NCI-H146 treated with DMSO at 0.1 percent for 48 hours (cell line): ENCODE measurements at regions not wholly inside any gene's neighbourhood (a gene's known extent, or its start where the extent isn't known, plus 50 kb on each side); places are given as distances from the start of the nearest gene placed in this dataset.
"Not testable (repeated sequence)": the region's sequence is repeated elsewhere in the genome, so short reads cannot be mapped to it uniquely, and the experiment has no call there.

Experiments used
- DNase-seq: peaks from one replicate; lab custom pipeline; 2025; ENCODE audit not compliant: unreplicated experiment; lab: John Stamatoyannopoulos, UW

- no peak for DNase-seq
These were observed 115.2 kb upstream of the BEND6 start for GRCh38 chr6:56839533-56840183.

GRCh38 chr6:56838965-56839364 lies 115.9 kb upstream of the BEND6 start:
- no peak for DNase-seq

- no peak for DNase-seq
These were observed 116.8 kb upstream of the BEND6 start for GRCh38 chr6:56838016-56838555.

GRCh38 chr6:56837322-56837894 lies 117.5 kb upstream of the BEND6 start:
- DNase-seq, result no peak

GRCh38 chr6:56835612-56836011 lies 119.3 kb upstream of the BEND6 start:
- DNase-seq, result no peak

GRCh38 chr6:56833873-56834272 lies 121.0 kb upstream of the BEND6 start:
- no peak for DNase-seq

- DNase-seq, result no peak
These were observed 121.6 kb upstream of the BEND6 start for GRCh38 chr6:56833127-56833791.

- no peak for DNase-seq
These were observed 122.7 kb upstream of the BEND6 start for GRCh38 chr6:56832225-56832624.

GRCh38 chr6:56831334-56831733 lies 123.6 kb upstream of the BEND6 start:
- DNase-seq, result no peak

GRCh38 chr6:56827908-56828649 lies 126.8 kb upstream of the BEND6 start:
- no peak for DNase-seq

GRCh38 chr6:56824431-56824830 lies 130.5 kb upstream of the BEND6 start:
- not testable (repeated sequence) for DNase-seq

GRCh38 chr6:56821005-56821432 lies 133.9 kb upstream of the BEND6 start:
- peak; percentile 76 for DNase-seq

GRCh38 chr6:56820060-56820459 lies 134.8 kb upstream of the BEND6 start:
- DNase-seq, result no peak

- no peak for DNase-seq
These were observed 135.3 kb upstream of the BEND6 start for GRCh38 chr6:56819604-56820003.

- peak; percentile 17 for DNase-seq
These were observed 138.5 kb upstream of the BEND6 start for GRCh38 chr6:56816370-56816769.

- no peak for DNase-seq
These were observed 139.5 kb upstream of the BEND6 start for GRCh38 chr6:56815436-56815835.

- no peak for DNase-seq
These were observed 140.1 kb upstream of the BEND6 start for GRCh38 chr6:56814802-56815201.

GRCh38 chr6:56814308-56814707 lies 140.6 kb upstream of the BEND6 start:
- DNase-seq, result peak; percentile 30

GRCh38 chr6:56812851-56813250 lies 142.1 kb upstream of the BEND6 start:
- not testable (repeated sequence) for DNase-seq

GRCh38 chr6:56808871-56809359 lies 146.0 kb upstream of the BEND6 start:
- peak; percentile 43 for DNase-seq

- DNase-seq, result no peak
These were observed 146.9 kb upstream of the BEND6 start for GRCh38 chr6:56807989-56808337.
